GM12878 (cell line): ENCODE measurements at regions not wholly inside any gene's neighbourhood (a gene's known extent, or its start where the extent isn't known, plus 50 kb on each side); places are given as distances from the start of the nearest gene placed in this dataset.

Source experiments
- ATAC-seq: fragments of 200-7000 bp; cut with Tn5 transposase; 3 replicates; pipeline ENCODE4 v1.9.1; 2020; ENCODE audit warnings: mild to moderate bottlenecking, moderate library complexity
- BruUV-seq: library from RNA; stranded (reverse); fragments of 400-500 nt; replicated peaks from 2 replicates; lab custom pipeline; 2021; lab: Mats Ljungman, UMichigan
- CTCF ChIA-PET: fragments of 300-600 bp; sonication (Branson Sonifier 250); formaldehyde crosslinking; extraction: SDS; loops from one replicate; lab custom pipeline; 2021; ENCODE audit warnings: inconsistent platforms; lab: Yijun Ruan, JAX
- POLR2A ChIA-PET: fragments of 350-600 bp; formaldehyde crosslinking; extraction: SDS; loops from one replicate; lab custom pipeline; 2021; ENCODE audit warnings: inconsistent platforms; lab: Charles Lee
- RAD21 ChIA-PET: fragments of 300-600 bp; sonication (Branson Sonifier 250); formaldehyde crosslinking; loops from one replicate; lab custom pipeline; 2023; ENCODE audit warnings: antibody characterized with exemption; ENCODE audit not compliant: unreplicated experiment; lab: Charles Lee
- SMC1A ChIA-PET: fragments of 300-600 bp; sonication (Branson Sonifier 250); formaldehyde crosslinking; loops from one replicate; lab custom pipeline; 2023; ENCODE audit not compliant: unreplicated experiment, uncharacterized antibody; lab: Charles Lee
- DNase-seq: peaks from one replicate; pipeline ENCODE4 v3.0.0-alpha.2; 2011; ENCODE audit warnings: low read depth, low spot score
- FAIRE-seq: peaks from 3 replicates; lab custom pipeline; 2011; peaks lifted over from hg19 to GRCh38; lab: Jason Lieb, UNC
- H2AFZ ChIP-seq: 2 replicates; pipeline ENCODE4 v1.6.0; 2011; ENCODE audit warnings: low read depth, low read length, control low read depth; ENCODE audit not compliant: control insufficient read depth
- H3K27ac ChIP-seq: 2 replicates; pipeline ENCODE4 v1.5.1; 2011; ENCODE audit warnings: control low read depth; ENCODE audit not compliant: control insufficient read depth, insufficient read depth
- H3K27me3 ChIP-seq, 2 experiments: replicated peaks in 1 of 2; 2 replicates each; pipeline versions ENCODE4 v1.6.0 to v1.6.1; 2011; ENCODE audit warnings: low read length in 1 of 2; ENCODE audit not compliant: control insufficient read depth in 2 of 2, insufficient read depth in 2 of 2
- H3K36me3 ChIP-seq, 2 experiments: 2 replicates each; pipeline ENCODE4 v1.5.1; 2011; ENCODE audit warnings: low read length in 1 of 2; ENCODE audit not compliant: control insufficient read depth in 2 of 2, insufficient read depth in 2 of 2
- H3K4me1 ChIP-seq: 2 replicates; pipeline ENCODE4 v1.6.1; 2011; ENCODE audit warnings: mild to moderate bottlenecking, low read length, moderate library complexity, mixed read lengths; ENCODE audit not compliant: control insufficient read depth, insufficient read depth
- H3K4me2 ChIP-seq: 2 replicates; pipeline ENCODE4 v1.6.0; 2011; ENCODE audit warnings: control low read depth; ENCODE audit not compliant: control insufficient read depth, insufficient read depth
- H3K4me3 ChIP-seq: fragments of 200-600 bp; sonication (generic); 2 replicates; pipeline ENCODE4 v1.5.1; 2016
- H3K79me2 ChIP-seq: 2 replicates; pipeline ENCODE4 v1.6.0; 2011; ENCODE audit warnings: low read length; ENCODE audit not compliant: control insufficient read depth, insufficient read depth
- H3K9ac ChIP-seq: 2 replicates; pipeline ENCODE4 v1.8.0; 2011; ENCODE audit warnings: low read length, control low read depth, mixed read lengths; ENCODE audit not compliant: control insufficient read depth, insufficient read depth
- H3K9me3 ChIP-seq: replicated peaks from 3 replicates; pipeline ENCODE4 v1.5.1; 2011; ENCODE audit warnings: mild to moderate bottlenecking, low read length; ENCODE audit not compliant: control insufficient read depth, insufficient read depth
- H4K20me1 ChIP-seq: 2 replicates; pipeline ENCODE4 v1.6.0; 2011; ENCODE audit not compliant: control insufficient read depth, insufficient read depth
- BRCA1 ChIP-seq: IDR thresholded peaks from 2 replicates; pipeline ENCODE4 v1.6.1; 2011; ENCODE audit warnings: low read depth, low read length, improper control_type of control experiment
- CBX3 ChIP-seq: fragments of 200-600 bp; sonication (generic); IDR thresholded peaks from 2 replicates; pipeline ENCODE4 v1.6.1; 2016; ENCODE audit warnings: low read depth, borderline replicate concordance
- HCFC1 ChIP-seq: fragments of 150-350 bp; IDR thresholded peaks from 2 replicates; pipeline ENCODE4 v1.6.1; 2014; ENCODE audit warnings: low read length
- IKZF2 ChIP-seq, 2 experiments: fragments of 450-650 bp; IDR thresholded peaks; 2 replicates each; pipeline ENCODE4 v1.6.1; 2017; ENCODE audit warnings: mild to moderate bottlenecking in 2 of 2, moderate library complexity in 2 of 2
- NFIC ChIP-seq: IDR thresholded peaks from 2 replicates; pipeline ENCODE4 v1.6.1; 2012; ENCODE audit warnings: low read depth, mild to moderate bottlenecking, inconsistent platforms, low read length, moderate library complexity
- NR2C2 ChIP-seq: IDR thresholded peaks from 2 replicates; pipeline ENCODE4 v1.6.1; 2011; ENCODE audit warnings: borderline replicate concordance, low read depth; ENCODE audit not compliant: control insufficient read depth, insufficient read length
- NRF1 ChIP-seq: conservative IDR thresholded peaks from 2 replicates; pipeline ENCODE4 v1.6.1; 2011; ENCODE audit warnings: mild to moderate bottlenecking, low read depth, low read length, improper control_type of control experiment
- RAD21 ChIP-seq: IDR thresholded peaks from 2 replicates; pipeline ENCODE4 v1.6.1; 2011; ENCODE audit warnings: mild to moderate bottlenecking, low read depth, low read length, moderate library complexity; ENCODE audit not compliant: insufficient read depth
- SMAD5 ChIP-seq: IDR thresholded peaks from 2 replicates; pipeline ENCODE4 v1.6.1; 2016; ENCODE audit warnings: antibody characterized with exemption, low read depth
- STAT1 ChIP-seq: fragments of 450-650 bp; conservative IDR thresholded peaks from 2 replicates; pipeline ENCODE4 v1.6.1; 2014; ENCODE audit warnings: antibody characterized with exemption, mild to moderate bottlenecking
- TAF1 ChIP-seq: IDR thresholded peaks from 2 replicates; pipeline ENCODE4 v1.6.1; 2011; ENCODE audit warnings: mild to moderate bottlenecking, low read depth, low read length, borderline replicate concordance
- WGBS: methylation state at CpG from one replicate; pipeline ENCODE4 v1.1.6; 2016; ENCODE audit warnings: low lambda C conversion rate; ENCODE audit not compliant: insufficient replicate concordance, insufficient coverage; ENCODE audit errors: missing lambda C conversion rate; 5-methylcytosine and 5-hydroxymethylcytosine counted together
- in situ Hi-C: fragments of 300-500 bp; cut with MboI; formaldehyde crosslinking; loops from 9 replicates; pipeline ENCODE4 v1.14.3; 2018; ENCODE audit warnings: mixed read lengths
- intact Hi-C: fragments of 100-400 bp; cut with micrococcal nuclease; formaldehyde crosslinking; loops from one replicate; pipeline ENCODE4 v1.14.2; 2022; ENCODE audit not compliant: unreplicated experiment
- TF ChIP-seq, protein P1 (sequence below): fragments of 450-650 bp; IDR thresholded peaks from 2 replicates; pipeline ENCODE4 v1.6.1; 2017; ENCODE audit warnings: mild to moderate bottlenecking, low read depth, inconsistent platforms; ENCODE audit not compliant: poor library complexity, severe bottlenecking
- TF ChIP-seq, protein P2 (sequence below): fragments of 450-650 bp; formaldehyde crosslinking; IDR thresholded peaks from 2 replicates; pipeline ENCODE4 v1.4.0; 2020; ENCODE audit warnings: mild to moderate bottlenecking, moderate library complexity
- TF ChIP-seq, protein P3 (sequence below): fragments of 450-650 bp; IDR thresholded peaks from 2 replicates; pipeline ENCODE4 v1.6.1; 2017; ENCODE audit warnings: borderline replicate concordance
- TF ChIP-seq, protein P4 (sequence below): fragments of 450-650 bp; IDR thresholded peaks from 2 replicates; pipeline ENCODE4 v1.6.1; 2018; ENCODE audit warnings: borderline replicate concordance, mild to moderate bottlenecking; ENCODE audit not compliant: partially characterized antibody

DNA sequence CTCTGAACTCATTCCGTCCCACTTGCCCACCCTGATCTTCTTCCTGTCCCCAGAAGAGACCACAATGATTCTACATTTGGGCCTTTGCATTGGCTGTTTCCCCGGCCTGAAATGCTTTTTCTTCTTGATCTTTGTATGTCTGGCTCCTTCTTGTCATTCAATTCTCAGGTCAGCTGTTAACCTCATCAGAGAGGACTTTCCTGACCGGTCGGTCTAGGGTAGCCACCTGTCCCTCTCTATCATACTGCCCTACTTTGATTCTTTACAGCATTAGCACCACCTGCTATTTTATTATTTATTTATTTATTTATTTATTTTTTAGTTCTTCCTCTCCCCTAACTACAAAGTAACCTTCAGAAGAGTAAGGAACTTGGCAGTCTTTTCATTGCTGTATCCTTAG lies 84.3 kb downstream of the DYRK2 start:
- Histone ChIP-seq H3K9me3 (no peaks in the 10 kb centered on the region), H2AFZ (no peak overlapping the region), H3K9ac (no peak overlapping the region), H3K36me3 (no peaks in the 10 kb centered on the region), H3K79me2 (no peaks in the 10 kb centered on the region), H3K27me3 (peaks cover 0 to 2% of the 10 kb centered on the region in 2 experiments; a peak in 1 of 4 replicates), H3K4me1 (no peaks in the 10 kb centered on the region), H3K4me2 (no peak overlapping the region), H4K20me1 (no peaks in the 10 kb centered on the region), H3K4me3 (no peak overlapping the region), H3K27ac (no peak overlapping the region)
- ATAC-seq (no peak), DNase-seq (no peak), FAIRE-seq (no peak)
- ChIA-PET CTCF (interaction anchor here (1.0 to 1.4 kb wide), 2 partner anchors 9 to 210 kb away, joined by 3 to 4 read pairs; no protein-coding TSS in a partner anchor), RAD21 (no interaction called here), SMC1A (interaction anchor here (0.9 to 1.0 kb wide), 2 partner anchors 12 to 19 kb away, joined by 3 read pairs; no protein-coding TSS in a partner anchor), POLR2A (no interaction called here)
- no peak for TF ChIP-seq NR2C2
- no peak for TF ChIP-seq TAF1
- TF ChIP-seq NFIC, result no peak
- no peak for TF ChIP-seq SMAD5
- TF ChIP-seq BRCA1, result no peak
- TF ChIP-seq, protein P1, sequence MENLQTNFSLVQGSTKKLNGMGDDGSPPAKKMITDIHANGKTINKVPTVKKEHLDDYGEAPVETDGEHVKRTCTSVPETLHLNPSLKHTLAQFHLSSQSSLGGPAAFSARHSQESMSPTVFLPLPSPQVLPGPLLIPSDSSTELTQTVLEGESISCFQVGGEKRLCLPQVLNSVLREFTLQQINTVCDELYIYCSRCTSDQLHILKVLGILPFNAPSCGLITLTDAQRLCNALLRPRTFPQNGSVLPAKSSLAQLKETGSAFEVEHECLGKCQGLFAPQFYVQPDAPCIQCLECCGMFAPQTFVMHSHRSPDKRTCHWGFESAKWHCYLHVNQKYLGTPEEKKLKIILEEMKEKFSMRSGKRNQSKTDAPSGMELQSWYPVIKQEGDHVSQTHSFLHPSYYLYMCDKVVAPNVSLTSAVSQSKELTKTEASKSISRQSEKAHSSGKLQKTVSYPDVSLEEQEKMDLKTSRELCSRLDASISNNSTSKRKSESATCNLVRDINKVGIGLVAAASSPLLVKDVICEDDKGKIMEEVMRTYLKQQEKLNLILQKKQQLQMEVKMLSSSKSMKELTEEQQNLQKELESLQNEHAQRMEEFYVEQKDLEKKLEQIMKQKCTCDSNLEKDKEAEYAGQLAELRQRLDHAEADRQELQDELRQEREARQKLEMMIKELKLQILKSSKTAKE, result no peak
- no peak for TF ChIP-seq IKZF2 (IDR thresholded peaks at IDR 0.05)
- no peak for TF ChIP-seq NRF1
- TF ChIP-seq HCFC1, result no peak
- no peak for TF ChIP-seq CBX3
- no peak for TF ChIP-seq STAT1
- TF ChIP-seq, protein P2, sequence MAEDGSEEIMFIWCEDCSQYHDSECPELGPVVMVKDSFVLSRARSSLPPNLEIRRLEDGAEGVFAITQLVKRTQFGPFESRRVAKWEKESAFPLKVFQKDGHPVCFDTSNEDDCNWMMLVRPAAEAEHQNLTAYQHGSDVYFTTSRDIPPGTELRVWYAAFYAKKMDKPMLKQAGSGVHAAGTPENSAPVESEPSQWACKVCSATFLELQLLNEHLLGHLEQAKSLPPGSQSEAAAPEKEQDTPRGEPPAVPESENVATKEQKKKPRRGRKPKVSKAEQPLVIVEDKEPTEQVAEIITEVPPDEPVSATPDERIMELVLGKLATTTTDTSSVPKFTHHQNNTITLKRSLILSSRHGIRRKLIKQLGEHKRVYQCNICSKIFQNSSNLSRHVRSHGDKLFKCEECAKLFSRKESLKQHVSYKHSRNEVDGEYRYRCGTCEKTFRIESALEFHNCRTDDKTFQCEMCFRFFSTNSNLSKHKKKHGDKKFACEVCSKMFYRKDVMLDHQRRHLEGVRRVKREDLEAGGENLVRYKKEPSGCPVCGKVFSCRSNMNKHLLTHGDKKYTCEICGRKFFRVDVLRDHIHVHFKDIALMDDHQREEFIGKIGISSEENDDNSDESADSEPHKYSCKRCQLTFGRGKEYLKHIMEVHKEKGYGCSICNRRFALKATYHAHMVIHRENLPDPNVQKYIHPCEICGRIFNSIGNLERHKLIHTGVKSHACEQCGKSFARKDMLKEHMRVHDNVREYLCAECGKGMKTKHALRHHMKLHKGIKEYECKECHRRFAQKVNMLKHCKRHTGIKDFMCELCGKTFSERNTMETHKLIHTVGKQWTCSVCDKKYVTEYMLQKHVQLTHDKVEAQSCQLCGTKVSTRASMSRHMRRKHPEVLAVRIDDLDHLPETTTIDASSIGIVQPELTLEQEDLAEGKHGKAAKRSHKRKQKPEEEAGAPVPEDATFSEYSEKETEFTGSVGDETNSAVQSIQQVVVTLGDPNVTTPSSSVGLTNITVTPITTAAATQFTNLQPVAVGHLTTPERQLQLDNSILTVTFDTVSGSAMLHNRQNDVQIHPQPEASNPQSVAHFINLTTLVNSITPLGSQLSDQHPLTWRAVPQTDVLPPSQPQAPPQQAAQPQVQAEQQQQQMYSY (CRISPR knock-in tag), result no peak
- TF ChIP-seq, protein P3, sequence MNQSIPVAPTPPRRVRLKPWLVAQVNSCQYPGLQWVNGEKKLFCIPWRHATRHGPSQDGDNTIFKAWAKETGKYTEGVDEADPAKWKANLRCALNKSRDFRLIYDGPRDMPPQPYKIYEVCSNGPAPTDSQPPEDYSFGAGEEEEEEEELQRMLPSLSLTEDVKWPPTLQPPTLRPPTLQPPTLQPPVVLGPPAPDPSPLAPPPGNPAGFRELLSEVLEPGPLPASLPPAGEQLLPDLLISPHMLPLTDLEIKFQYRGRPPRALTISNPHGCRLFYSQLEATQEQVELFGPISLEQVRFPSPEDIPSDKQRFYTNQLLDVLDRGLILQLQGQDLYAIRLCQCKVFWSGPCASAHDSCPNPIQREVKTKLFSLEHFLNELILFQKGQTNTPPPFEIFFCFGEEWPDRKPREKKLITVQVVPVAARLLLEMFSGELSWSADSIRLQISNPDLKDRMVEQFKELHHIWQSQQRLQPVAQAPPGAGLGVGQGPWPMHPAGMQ, result no peak
- TF ChIP-seq, protein P4, sequence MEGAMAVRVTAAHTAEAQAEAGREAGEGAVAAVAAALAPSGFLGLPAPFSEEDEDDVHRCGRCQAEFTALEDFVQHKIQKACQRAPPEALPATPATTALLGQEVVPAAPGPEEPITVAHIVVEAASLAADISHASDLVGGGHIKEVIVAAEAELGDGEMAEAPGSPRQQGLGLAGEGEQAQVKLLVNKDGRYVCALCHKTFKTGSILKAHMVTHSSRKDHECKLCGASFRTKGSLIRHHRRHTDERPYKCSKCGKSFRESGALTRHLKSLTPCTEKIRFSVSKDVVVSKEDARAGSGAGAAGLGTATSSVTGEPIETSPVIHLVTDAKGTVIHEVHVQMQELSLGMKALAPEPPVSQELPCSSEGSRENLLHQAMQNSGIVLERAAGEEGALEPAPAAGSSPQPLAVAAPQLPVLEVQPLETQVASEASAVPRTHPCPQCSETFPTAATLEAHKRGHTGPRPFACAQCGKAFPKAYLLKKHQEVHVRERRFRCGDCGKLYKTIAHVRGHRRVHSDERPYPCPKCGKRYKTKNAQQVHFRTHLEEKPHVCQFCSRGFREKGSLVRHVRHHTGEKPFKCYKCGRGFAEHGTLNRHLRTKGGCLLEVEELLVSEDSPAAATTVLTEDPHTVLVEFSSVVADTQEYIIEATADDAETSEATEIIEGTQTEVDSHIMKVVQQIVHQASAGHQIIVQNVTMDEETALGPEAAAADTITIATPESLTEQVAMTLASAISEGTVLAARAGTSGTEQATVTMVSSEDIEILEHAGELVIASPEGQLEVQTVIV, result no peak
- TF ChIP-seq RAD21, result no peak
- WGBS, result 73% methylated on average over 4 of the region's 4 CpGs
- in situ Hi-C loops (no loop called here), intact Hi-C loops (no loop called here)
- no TSS peak for BruUV-seq
